Stimulated activated CD4-positive, alpha-beta T cell treated with anti-CD3 and anti-CD28 coated beads, Interleukin-12 subunit alpha, Interleukin-12 subunit beta, amount 100 ng/mL, for 24 hours (primary cell): ENCODE measurements at regions not wholly inside any gene's neighbourhood (a gene's known extent, or its start where the extent isn't known, plus 50 kb on each side); places are given as distances from the start of the nearest gene placed in this dataset.
A peak's percentile ranks its signal among the peaks of the same experiment; 100 is the strongest.

ENCODE experiments used
- DNase-seq, 2 experiments: peaks; one replicate each; pipeline ENCODE4 v3.0.0-alpha.2; 2020; ENCODE audit warnings: low read depth in 2 of 2

GRCh38 chr18:5091741-5092140 lies 105.3 kb downstream of the AKAIN1 start:
- no peak for DNase-seq

GRCh38 chr18:5075297-5075696 lies 121.8 kb downstream of the AKAIN1 start:
- no peak for DNase-seq

- DNase-seq: no peak
These were observed 123.8 kb downstream of the AKAIN1 start for GRCh38 chr18:5073026-5073944.

- no peak for DNase-seq
These were observed 128.2 kb downstream of the AKAIN1 start for GRCh38 chr18:5068851-5069250.

GRCh38 chr18:5066380-5066977 lies 130.6 kb downstream of the AKAIN1 start:
- DNase-seq: peak in 1 of 2 experiments; percentile 24

GRCh38 chr18:5065615-5066014 lies 131.4 kb downstream of the AKAIN1 start:
- DNase-seq: no peak

GRCh38 chr18:5064841-5065370 lies 132.2 kb downstream of the AKAIN1 start:
- no peak for DNase-seq

GRCh38 chr18:5061785-5062184 lies 135.3 kb downstream of the AKAIN1 start:
- no peak for DNase-seq

- DNase-seq: no peak
These were observed 136.5 kb downstream of the AKAIN1 start for GRCh38 chr18:5060543-5060942.

- DNase-seq: no peak
These were observed 137.4 kb downstream of the AKAIN1 start for GRCh38 chr18:5059696-5060032.

GRCh38 chr18:5058768-5059695 lies 138.0 kb downstream of the AKAIN1 start:
- no peak for DNase-seq

GRCh38 chr18:5057386-5058348 lies 139.4 kb downstream of the AKAIN1 start:
- peak; percentile 16 to 44 for DNase-seq

GRCh38 chr18:5052491-5052890 lies 144.6 kb downstream of the AKAIN1 start:
- no peak for DNase-seq

GRCh38 chr18:5051207-5051606 lies 145.8 kb downstream of the AKAIN1 start:
- DNase-seq: no peak

- DNase-seq: no peak
These were observed 147.9 kb downstream of the AKAIN1 start for GRCh38 chr18:5049124-5049523.

GRCh38 chr18:5040476-5040875 lies 156.6 kb downstream of the AKAIN1 start:
- no peak for DNase-seq

- no peak for DNase-seq
These were observed 160.5 kb downstream of the AKAIN1 start for GRCh38 chr18:5036523-5036922.

- DNase-seq: no peak
These were observed 165.8 kb downstream of the AKAIN1 start for GRCh38 chr18:5031216-5031615.

GRCh38 chr18:5030636-5031035 lies 166.4 kb downstream of the AKAIN1 start:
- DNase-seq: no peak

GRCh38 chr18:5029592-5029991 lies 167.5 kb downstream of the AKAIN1 start:
- no peak for DNase-seq

GRCh38 chr18:5024741-5025140 lies 172.3 kb downstream of the AKAIN1 start:
- DNase-seq: no peak
